ENCODE measurements at regions not wholly inside any gene's neighbourhood (a gene's known extent, or its start where the extent isn't known, plus 50 kb on each side); places are given as distances from the start of the nearest gene placed in this dataset.
"Not testable (repeated sequence)": the region's sequence is repeated elsewhere in the genome, so short reads cannot be mapped to it uniquely, and the experiment has no call there.

GRCh38 chr2:36163520-36164254 lies 191.9 kb upstream of the CRIM1 start:
- DNase-seq (ENCODE audit: low read depth): no peak

GRCh38 chr2:36157093-36157492 lies 198.5 kb upstream of the CRIM1 start:
- DNase-seq (ENCODE audit: low read depth): not testable (repeated sequence)

- DNase-seq (ENCODE audit: low read depth): no peak
Measured at GRCh38 chr2:36147670-36148390, 207.7 kb upstream of the CRIM1 start.

- DNase-seq (ENCODE audit: low read depth): no peak
Measured at GRCh38 chr2:36146765-36147164, 208.8 kb upstream of the CRIM1 start.

- no peak for DNase-seq (ENCODE audit: low read depth)
Measured at GRCh38 chr2:36140391-36140790, 215.2 kb upstream of the CRIM1 start.

- DNase-seq (ENCODE audit: low read depth): no peak
Measured at GRCh38 chr2:36137612-36138011, 218.0 kb upstream of the CRIM1 start.

- no peak for DNase-seq (ENCODE audit: low read depth)
Measured at GRCh38 chr2:36134281-36134680, 221.3 kb upstream of the CRIM1 start.

- no peak for DNase-seq (ENCODE audit: low read depth)
Measured at GRCh38 chr2:36128359-36128758, 227.2 kb upstream of the CRIM1 start.

- no peak for DNase-seq (ENCODE audit: low read depth)
Measured at GRCh38 chr2:36125702-36126101, 229.9 kb upstream of the CRIM1 start.

- no peak for DNase-seq (ENCODE audit: low read depth)
Measured at GRCh38 chr2:36123995-36124394, 231.6 kb upstream of the CRIM1 start.

- peak; percentile 7 for DNase-seq (ENCODE audit: low read depth)
Measured at GRCh38 chr2:36097022-36097421, 258.6 kb upstream of the CRIM1 start.

GRCh38 chr2:36091844-36092741 lies 263.5 kb upstream of the CRIM1 start:
- not testable (repeated sequence) for DNase-seq (ENCODE audit: low read depth)

- no peak for DNase-seq (ENCODE audit: low read depth)
Measured at GRCh38 chr2:36088716-36089328, 266.8 kb upstream of the CRIM1 start.

GRCh38 chr2:36087344-36087743 lies 268.2 kb upstream of the CRIM1 start:
- no peak for DNase-seq (ENCODE audit: low read depth)

- no peak for DNase-seq (ENCODE audit: low read depth)
Measured at GRCh38 chr2:36079793-36080192, 275.8 kb upstream of the CRIM1 start.

GRCh38 chr2:36074008-36074407 lies 281.6 kb upstream of the CRIM1 start:
- DNase-seq (ENCODE audit: low read depth): no peak

- no peak for DNase-seq (ENCODE audit: low read depth)
Measured at GRCh38 chr2:36071698-36072097, 283.9 kb upstream of the CRIM1 start.

- no peak for DNase-seq (ENCODE audit: low read depth)
Measured at GRCh38 chr2:36069074-36069473, 286.5 kb upstream of the CRIM1 start.

GRCh38 chr2:36068086-36068485 lies 287.5 kb upstream of the CRIM1 start:
- DNase-seq (ENCODE audit: low read depth): no peak

- DNase-seq (ENCODE audit: low read depth): no peak
Measured at GRCh38 chr2:36060133-36060532, 295.4 kb upstream of the CRIM1 start.

GRCh38 chr2:36059691-36060090 lies 295.9 kb upstream of the CRIM1 start:
- DNase-seq (ENCODE audit: low read depth): no peak

GRCh38 chr2:36058953-36059352 lies 296.6 kb upstream of the CRIM1 start:
- peak; percentile 13 for DNase-seq (ENCODE audit: low read depth)

Data from M059J (cell line).